GM12872 (cell line): ENCODE measurements at regions not wholly inside any gene's neighbourhood (a gene's known extent, or its start where the extent isn't known, plus 50 kb on each side); places are given as distances from the start of the nearest gene placed in this dataset.

ENCODE experiments used
- CTCF ChIP-seq: IDR thresholded peaks from 3 replicates; pipeline ENCODE4 v1.5.1; 2011; ENCODE audit warnings: low read depth, mild to moderate bottlenecking, low read length, moderate library complexity; ENCODE audit not compliant: insufficient read depth

- TF ChIP-seq CTCF, result no peak
Observed at GRCh38 chr3:182385356-182385755, 407.9 kb upstream of the ATP11B start.

GRCh38 chr3:182388506-182388905, 404.8 kb upstream of the ATP11B start:
- TF ChIP-seq CTCF, result no peak

GRCh38 chr3:182389071-182389815, 404.1 kb upstream of the ATP11B start:
- no peak for TF ChIP-seq CTCF

GRCh38 chr3:182390421-182390820, 402.9 kb upstream of the ATP11B start:
- TF ChIP-seq CTCF, result no peak

- TF ChIP-seq CTCF, result peak; percentile 22; the same call in 1 of the 3 replicates
Observed at GRCh38 chr3:182392182-182392937, 400.9 kb upstream of the ATP11B start.

- TF ChIP-seq CTCF, result no peak
Observed at GRCh38 chr3:182393151-182393550, 400.2 kb upstream of the ATP11B start.

GRCh38 chr3:182393830-182394367, 399.4 kb upstream of the ATP11B start:
- TF ChIP-seq CTCF, result no peak
